ENCODE measurements at regions not wholly inside any gene's neighbourhood (a gene's known extent, or its start where the extent isn't known, plus 50 kb on each side); places are given as distances from the start of the nearest gene placed in this dataset.
"Not testable (repeated sequence)": the region's sequence is repeated elsewhere in the genome, so short reads cannot be mapped to it uniquely, and the experiment has no call there.

DNA sequence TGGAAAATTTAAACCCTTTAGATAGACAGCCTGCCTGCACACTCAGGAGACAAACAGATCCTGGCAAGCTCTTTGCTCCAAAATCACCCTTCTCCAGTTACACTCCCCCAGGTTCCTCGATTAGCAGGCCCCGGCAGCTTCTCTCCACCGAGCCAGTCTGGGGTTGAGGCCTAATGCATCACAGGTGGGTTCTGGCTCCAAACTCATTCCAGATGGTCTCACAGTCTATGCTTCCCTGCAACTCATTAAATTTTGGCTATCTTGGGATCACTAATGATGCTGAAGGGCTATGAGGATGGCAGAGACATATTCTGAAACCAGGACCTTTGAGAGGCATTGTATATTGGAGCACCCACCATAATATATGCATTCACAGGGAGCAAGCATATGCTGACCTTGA lies 559.8 kb upstream of the USP24 start:
- TF ChIP-seq, protein P1, sequence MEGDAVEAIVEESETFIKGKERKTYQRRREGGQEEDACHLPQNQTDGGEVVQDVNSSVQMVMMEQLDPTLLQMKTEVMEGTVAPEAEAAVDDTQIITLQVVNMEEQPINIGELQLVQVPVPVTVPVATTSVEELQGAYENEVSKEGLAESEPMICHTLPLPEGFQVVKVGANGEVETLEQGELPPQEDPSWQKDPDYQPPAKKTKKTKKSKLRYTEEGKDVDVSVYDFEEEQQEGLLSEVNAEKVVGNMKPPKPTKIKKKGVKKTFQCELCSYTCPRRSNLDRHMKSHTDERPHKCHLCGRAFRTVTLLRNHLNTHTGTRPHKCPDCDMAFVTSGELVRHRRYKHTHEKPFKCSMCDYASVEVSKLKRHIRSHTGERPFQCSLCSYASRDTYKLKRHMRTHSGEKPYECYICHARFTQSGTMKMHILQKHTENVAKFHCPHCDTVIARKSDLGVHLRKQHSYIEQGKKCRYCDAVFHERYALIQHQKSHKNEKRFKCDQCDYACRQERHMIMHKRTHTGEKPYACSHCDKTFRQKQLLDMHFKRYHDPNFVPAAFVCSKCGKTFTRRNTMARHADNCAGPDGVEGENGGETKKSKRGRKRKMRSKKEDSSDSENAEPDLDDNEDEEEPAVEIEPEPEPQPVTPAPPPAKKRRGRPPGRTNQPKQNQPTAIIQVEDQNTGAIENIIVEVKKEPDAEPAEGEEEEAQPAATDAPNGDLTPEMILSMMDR (IDR thresholded peaks at IDR 0.05; ENCODE audit: borderline replicate concordance, insufficient read depth, low read depth, low read length) = no peak
- H3K4me3 ChIP-seq (ENCODE audit: low read depth, low read length) = no peak overlapping the region

DNA sequence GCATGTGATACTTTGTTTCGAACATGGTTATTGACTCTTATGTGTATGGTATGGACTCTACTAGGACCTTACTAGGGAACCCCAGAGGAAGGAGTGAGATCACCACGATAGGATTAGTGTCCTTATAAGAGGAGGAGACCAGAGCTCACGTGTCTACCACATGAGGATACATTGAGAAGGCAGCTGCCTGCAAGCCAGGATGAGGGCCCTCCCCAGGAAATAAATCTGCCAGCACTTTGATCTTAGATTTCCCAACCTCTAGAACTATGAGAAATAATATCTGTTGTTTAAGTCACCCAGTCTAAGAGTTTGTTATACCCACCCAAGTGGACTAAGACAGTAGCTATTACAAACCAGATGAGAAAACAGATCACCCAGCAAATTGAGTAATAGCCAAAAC lies 559.3 kb upstream of the USP24 start:
- TF ChIP-seq, protein P1 (IDR thresholded peaks at IDR 0.05; ENCODE audit: borderline replicate concordance, insufficient read depth, low read depth, low read length) = no peak
- H3K4me3 ChIP-seq (ENCODE audit: low read depth, low read length) = no peak overlapping the region

DNA sequence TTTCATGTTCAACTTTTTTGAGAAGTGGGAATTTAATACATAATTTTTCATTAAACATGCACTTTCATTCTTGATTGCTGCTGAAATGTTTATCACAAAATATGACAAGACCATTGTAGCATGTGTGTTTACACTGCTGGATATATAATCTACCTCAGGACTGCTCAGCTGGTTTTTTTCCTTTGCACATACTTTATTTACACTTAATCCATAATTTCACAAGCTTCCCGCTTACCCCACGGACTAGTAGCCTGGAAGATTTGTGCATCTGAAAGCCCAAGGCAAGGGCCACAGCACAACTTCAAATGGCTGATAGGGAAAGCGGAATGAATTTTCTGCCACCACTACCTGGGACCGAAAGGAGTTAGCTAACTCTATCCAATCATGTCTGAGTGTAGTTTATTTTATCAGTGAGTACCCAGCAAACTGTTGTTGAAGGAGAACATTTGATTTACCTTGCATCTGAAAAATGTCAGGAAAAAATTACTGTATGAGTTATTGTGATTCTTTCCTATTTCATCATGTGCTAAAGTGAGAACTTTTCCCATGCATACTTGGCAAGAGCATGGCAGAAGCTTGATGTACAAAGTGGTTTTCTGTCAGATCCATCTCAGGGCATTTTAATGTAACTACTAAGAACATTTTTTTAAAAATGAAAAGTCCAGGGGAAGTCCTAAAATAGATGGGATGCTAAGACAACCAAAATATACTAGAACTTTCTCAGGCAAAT lies 558.2 kb upstream of the USP24 start:
- no peak overlapping the region for H3K4me3 ChIP-seq (ENCODE audit: low read depth, low read length)
- TF ChIP-seq, protein P1 (IDR thresholded peaks at IDR 0.05; ENCODE audit: borderline replicate concordance, insufficient read depth, low read depth, low read length) = no peak

DNA sequence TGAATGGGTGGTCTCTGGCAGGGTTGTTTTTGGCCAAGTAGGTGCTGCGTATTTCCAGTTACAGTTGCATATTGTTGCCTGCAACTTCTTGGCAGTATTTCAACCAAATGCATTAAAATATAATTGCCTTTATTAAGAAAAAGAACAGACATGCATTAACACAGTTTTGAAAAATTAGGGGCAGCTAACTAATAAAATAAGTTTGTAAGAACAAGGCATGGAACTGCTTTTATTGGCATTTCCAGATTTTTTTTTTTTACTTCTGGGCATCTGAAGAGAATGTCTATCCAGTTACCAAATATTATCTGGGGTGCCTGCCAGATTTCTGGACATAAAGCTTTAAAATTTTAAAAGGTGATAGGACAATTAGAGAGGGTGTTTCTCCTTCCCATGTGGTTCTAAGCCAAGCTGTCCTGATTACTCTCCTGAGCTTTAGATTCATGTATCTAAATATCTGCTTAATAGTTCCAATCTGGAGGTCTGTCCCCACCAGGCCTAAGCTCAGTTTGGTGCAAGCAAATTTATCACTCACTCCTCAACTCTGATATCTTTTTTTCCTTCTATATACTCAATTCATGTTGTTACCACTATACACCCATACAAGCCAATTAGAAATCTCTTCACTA lies 553.3 kb upstream of the USP24 start:
- no peak overlapping the region for H3K4me3 ChIP-seq (ENCODE audit: low read depth, low read length)
- TF ChIP-seq, protein P1 (IDR thresholded peaks at IDR 0.05; ENCODE audit: borderline replicate concordance, insufficient read depth, low read depth, low read length) = no peak

DNA sequence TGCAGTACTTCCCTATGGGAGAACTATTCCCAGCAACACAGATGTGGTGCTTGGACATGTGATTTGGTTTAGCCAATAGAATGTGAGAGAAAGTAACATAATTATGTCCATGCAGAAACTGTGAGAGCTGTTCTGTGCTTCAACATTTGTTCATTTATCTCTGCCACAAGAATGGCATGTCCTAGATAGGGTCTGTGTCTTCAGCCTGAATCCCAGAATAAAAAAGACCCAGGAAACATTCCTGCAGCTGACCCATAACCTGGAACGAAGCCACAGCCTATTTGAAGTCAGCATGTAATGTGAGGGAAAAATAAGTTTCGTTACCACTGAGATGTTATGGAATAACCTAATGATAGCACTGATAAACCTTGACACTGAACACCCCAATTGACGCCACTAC lies 552.0 kb upstream of the USP24 start:
- TF ChIP-seq, protein P1 (IDR thresholded peaks at IDR 0.05; ENCODE audit: borderline replicate concordance, insufficient read depth, low read depth, low read length) = no peak
- no peak overlapping the region for H3K4me3 ChIP-seq (ENCODE audit: low read depth, low read length)

DNA sequence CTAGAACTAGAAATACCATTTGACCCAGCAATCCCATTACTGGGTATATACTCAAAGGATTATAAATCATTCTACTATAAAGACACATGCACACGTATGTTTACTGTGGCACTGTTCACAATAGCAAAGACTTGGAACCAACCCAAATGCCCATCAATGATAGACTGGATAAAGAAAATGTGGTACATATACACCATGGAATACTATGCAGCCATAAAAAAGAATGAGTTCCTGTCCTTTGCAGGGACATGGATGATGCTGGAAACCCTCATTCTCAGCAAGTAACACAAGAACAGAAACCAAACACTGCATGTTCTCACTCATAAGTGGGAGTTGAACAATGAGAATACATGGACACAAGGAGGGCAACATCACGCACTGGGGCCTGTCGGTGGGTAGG lies 550.3 kb upstream of the USP24 start:
- H3K4me3 ChIP-seq (ENCODE audit: low read depth, low read length) = not testable (repeated sequence)

DNA sequence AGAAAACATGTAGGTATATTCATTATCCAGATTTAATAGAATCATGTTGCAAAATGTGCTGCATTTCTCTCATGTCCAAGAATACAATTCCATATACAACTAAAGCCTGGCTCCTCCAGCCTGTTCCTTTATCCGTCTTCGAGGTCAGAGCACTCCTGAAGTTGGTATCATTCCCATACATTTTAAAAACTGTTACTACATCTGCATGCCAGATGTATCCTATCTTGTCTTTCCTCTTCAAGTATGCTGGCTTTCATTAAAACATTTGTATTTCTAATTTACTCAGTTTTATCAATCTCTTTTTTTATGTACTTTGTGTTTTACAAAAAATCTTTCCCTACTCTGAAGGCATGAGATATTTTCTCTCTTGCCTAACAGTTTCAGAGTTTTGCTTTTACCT lies 536.6 kb upstream of the USP24 start:
- no peak overlapping the region for H3K4me3 ChIP-seq (ENCODE audit: low read depth, low read length)
- TF ChIP-seq, protein P1 (IDR thresholded peaks at IDR 0.05; ENCODE audit: borderline replicate concordance, insufficient read depth, low read depth, low read length) = no peak

Data from GM12875 (cell line).